ENCODE measurements at regions not wholly inside any gene's neighbourhood (a gene's known extent, or its start where the extent isn't known, plus 50 kb on each side); places are given as distances from the start of the nearest gene placed in this dataset.

GRCh38 chr10:33506391-33506790 is 171.9 kb upstream of the NRP1 start:
- TF ChIP-seq CEBPB (IDR thresholded peaks at IDR 0.05) (no peak), FOXM1 (IDR thresholded peaks at IDR 0.05; ENCODE audit: borderline replicate concordance, low read depth) (no peak), TEAD4 (IDR thresholded peaks at IDR 0.05) (no peak), EGR1 (IDR thresholded peaks at IDR 0.05) (no peak), CREB1 (IDR thresholded peaks at IDR 0.05; ENCODE audit: low read depth) (no peak)
